Endothelial cell of hepatic sinusoid (primary cell): ENCODE measurements at regions not wholly inside any gene's neighbourhood (a gene's known extent, or its start where the extent isn't known, plus 50 kb on each side); places are given as distances from the start of the nearest gene placed in this dataset.

Source experiments
- in situ Hi-C: cut with HindIII; loops from 2 replicates; pipeline ENCODE4 v1.10.0; 2017; ENCODE audit warnings: low sequenced_read_pairs

DNA sequence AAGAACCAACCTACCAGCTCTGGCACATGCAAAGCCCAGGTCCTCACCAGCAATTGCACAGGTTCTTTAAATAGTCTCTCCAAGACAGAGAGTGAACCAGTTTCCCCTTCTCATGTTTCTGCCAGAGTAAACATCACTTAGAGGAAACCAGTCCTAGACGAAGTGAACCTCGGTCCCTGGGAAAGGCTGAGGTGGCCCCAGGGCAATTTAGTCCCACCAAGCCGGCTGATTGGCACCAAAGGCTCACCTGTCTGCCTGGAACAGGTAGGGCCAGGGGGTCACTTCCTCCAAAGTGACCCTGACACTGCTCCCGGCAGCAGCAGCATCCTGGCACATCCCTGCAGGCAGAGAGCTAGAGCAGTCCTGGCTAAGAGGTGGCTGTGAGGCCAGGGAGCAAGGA, 122.9 kb upstream of the ZNF507 start:
- in situ Hi-C loops: no loop called here

DNA sequence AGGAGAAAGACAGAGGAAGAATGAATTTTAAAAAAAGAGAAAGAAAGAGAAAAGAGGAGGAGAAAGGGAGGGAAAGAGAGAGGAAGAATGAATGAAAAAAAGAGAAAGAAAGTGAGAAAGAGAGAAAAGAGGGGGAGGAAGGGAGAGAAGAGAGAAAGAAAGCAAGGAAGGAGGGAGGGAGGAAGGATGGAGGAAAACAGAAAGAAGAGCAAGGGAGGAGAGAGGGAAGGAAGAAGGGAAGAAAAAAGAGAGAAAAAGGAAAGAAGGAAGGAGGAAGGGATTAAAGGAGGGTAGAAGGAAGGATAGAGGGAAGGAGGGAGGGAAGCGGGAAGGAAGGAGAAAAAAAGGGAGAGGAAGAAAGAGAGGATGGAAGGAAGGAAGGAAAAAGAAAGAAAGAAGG, 122.3 kb upstream of the ZNF507 start:
- in situ Hi-C loops: no loop called here

DNA sequence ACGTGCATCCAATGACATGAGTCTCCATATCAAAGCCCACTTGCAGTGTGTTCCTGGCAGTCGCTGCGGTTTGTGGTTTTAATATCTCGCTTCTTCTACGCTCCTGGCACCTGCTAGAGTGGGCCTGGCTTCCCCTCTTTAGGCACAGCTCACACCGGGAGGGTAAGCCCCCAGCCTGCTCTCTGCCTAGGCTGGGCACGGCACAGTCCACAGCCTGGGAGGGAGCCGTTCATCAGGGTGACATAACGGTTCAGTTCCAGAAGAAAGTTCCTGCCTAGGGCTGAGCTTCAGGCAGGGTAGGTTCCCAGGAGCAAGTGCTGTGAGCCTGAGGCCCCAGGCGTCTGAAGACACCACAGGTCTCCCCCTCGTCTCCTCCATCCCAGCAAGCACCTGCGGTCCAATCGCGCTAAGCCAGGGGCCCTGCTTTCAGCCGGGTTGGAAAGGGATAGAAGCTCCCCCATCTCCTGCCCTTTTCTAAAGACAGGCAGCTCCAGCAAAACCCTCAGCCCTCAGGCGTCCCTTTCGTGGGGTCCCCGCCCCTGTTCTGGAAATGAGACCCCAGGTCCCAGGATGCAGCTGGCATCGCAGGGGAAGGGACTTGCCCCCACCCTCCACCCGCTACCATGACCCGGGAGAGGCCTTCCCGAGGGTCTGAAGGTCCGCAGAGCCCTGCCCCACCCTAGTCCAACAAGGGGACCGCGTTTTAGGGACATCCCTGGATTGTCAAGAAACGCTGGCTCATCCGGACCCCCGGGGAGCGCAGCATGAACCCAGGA, 121.6 kb upstream of the ZNF507 start:
- in situ Hi-C loops: no loop called here

DNA sequence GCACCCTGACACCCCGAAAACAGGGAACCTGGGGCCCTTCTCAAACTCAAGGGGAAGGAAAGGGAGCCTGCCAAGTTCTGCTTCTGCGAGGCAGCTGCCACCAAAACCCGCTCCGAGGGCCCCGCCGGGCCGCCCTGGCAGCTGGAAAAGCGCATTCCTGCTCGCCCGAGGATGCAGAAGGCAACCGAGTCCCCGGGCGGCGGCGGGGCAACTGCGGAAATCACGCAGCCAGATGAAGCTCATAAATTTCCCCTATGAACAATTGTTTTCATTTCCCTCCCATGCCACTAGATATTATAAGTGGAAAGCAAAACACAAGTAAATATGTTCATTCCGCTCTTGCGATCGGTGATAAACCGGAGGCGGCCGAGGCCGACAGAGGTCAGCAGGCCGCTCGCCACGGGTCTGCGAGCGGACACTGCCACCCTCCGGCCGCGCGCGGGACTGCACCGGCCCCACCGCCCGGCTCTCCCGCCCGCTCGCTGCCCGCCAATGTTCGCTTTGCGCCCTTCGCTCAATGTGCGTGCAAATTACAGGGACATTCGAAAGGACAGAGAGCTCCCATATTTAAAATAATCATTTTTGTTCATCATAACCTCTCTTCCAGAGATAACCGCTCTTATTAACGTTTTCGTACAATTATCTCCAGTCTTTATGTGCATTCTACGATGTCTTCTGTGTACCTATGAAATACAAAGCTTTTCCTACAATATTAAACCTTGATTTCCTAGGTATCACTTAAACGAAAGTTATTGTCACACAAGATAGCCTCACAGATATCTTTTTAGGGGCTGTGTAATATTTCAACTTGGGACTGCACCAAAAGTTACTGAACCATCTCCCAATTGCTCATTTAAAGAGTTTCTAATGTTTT, 120.8 kb upstream of the ZNF507 start:
- in situ Hi-C loops: loop anchor here (25.0 kb wide), 1 partner anchor 1512 kb away; no protein-coding TSS in a partner anchor

DNA sequence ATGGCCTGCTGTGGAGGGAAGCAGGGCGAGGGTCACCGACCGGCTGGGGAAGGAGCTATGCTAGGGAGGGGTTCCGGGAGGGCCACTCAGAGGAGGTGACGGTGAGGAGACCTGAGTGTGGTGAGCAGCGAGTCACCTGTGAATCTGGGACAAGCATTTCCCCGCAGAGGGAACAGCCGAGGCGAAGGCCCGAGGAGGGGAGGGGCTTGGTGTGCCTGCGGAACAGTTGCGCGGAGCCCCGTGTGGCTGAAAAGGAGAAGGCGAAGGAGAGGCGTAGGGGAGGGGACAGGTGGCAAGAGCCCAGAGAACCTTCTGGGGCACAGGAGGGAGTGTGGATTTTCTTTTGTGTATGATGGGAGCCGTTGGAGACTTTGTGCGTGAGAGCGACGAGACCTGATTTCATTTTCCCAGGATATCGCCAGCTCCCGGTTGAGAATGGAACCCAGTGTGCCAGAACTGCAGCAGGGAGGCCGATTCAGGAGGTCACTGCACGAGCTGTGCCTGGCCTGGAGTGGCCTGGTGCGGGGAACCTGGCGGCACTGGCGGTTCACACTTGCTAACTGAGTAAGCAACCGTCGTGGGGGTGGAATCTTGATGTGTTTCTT, 117.7 kb upstream of the ZNF507 start:
- in situ Hi-C loops: loop anchor here (25.0 kb wide), 1 partner anchor 1515 kb away; no protein-coding TSS in a partner anchor

DNA sequence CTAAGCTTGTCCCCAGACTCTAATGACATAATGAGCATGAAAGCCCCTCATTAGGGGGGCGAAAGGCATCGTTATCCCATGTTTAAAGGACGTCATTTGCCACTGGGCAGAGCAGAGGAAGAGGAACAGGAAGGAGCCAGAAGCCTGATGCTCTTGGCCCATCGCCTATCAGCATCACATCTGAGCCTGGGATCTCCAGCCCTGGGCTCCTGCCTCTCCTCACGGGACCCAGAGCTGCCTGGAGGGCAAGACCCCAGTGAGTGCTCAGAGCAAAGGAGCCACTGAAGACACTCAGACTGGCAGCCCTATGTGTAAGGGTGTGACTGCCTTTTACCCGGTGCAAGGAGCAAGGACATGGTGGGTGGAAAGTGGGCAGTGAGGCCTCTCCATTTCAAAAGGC, 115.0 kb upstream of the ZNF507 start:
- in situ Hi-C loops: loop anchor here (25.0 kb wide), 1 partner anchor 1518 kb away; no protein-coding TSS in a partner anchor

DNA sequence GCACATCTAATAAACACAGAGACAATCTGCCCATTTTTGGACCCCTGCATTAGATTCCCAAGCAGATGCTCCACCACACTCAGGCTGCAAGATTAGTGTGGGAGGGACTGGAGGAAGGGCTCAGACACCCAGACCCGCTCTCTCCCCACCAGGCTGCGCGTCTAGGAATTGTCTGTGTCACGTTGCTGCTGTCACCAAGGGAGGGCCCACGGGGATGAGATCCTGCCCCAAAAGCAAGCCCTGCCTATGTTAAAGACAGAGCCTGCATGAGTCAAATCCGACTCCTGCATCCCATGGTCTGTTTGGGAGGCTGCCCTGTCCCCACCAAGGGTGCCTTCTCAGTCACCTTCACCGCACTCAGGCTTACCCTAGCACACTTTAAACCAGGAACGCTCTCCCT, 114.4 kb upstream of the ZNF507 start:
- in situ Hi-C loops: loop anchor here (25.0 kb wide), 1 partner anchor 1519 kb away; no protein-coding TSS in a partner anchor

DNA sequence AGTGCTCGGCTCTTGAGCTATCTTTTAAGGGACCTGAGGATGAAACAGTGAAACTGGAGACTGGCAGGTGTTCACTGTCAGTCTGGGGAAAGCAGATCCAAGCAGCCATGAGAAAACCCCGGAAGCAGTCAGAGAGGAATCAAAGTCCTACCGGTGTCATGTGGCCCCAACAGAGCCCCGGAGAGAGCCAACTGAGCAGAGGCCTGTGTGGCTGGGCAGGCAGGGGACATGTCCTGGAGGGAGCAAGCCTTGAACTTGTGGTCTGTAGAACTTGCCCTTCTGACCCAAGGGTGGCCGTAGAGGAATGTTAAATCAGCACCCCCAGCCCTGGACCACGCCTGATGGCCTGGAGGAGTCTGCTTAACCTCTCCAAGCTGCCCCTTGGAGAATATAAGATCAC, 113.7 kb upstream of the ZNF507 start:
- in situ Hi-C loops: loop anchor here (25.0 kb wide), 1 partner anchor 1519 kb away; no protein-coding TSS in a partner anchor

DNA sequence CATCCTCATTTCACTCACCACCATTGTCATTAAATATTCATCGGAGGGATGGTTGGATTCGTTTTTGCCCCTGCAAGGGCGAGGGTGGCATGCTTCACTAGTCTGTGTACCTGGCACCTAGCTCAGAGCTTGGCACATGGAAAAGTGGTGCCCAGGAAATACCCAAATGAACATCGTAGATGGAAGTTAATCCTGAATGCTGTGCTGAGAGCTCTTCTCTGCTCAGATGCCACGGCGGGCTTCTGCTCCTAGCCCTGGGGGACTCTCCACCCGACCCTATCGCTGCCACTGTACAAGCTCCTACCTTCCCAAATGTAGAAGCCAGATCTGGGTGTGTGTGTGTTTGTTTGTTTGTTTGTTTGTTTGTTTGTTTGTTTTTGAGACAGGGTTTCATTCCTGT, 113.0 kb upstream of the ZNF507 start:
- in situ Hi-C loops: loop anchor here (25.0 kb wide), 1 partner anchor 1520 kb away; no protein-coding TSS in a partner anchor

DNA sequence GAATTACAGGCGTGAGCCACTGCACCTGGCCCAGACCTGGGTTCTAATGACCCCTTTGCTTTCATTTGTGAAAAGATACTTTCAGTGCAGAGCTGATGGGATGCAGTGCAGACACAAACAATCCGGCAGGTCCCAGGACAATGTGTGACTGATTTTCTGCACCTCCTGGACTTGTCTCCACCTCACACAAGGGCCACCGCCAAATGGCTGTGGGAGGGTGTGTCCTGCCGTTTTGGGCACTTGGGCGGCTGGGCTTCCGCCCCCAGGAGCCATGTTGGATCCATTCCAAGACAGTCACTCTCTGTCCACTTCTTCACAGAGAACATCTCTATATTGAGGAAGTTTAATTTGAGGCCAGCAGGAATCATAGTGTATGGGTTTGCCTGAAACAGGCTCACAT, 112.3 kb upstream of the ZNF507 start:
- in situ Hi-C loops: loop anchor here (25.0 kb wide), 1 partner anchor 1521 kb away; no protein-coding TSS in a partner anchor

DNA sequence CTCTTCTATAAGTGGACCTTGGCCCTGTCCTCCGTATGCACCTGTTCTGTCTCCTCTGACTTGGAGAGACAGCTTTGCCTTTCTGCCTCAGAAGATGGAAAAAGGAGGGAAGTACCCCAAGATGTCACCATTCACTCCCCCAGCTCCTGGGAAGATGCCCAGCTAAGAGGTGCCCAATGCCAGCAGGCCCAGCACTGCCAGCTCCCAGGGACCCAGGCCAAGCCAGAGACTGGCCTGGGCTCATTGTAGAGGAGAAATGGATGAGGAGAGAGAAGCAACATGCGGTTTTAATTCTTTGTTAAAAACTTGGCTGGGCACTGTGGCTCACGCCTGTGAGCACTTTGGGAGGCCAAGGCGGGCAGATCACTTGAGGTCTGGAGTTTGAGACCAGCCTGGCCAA, 111.5 kb upstream of the ZNF507 start:
- in situ Hi-C loops: loop anchor here (25.0 kb wide), 1 partner anchor 1522 kb away; no protein-coding TSS in a partner anchor

DNA sequence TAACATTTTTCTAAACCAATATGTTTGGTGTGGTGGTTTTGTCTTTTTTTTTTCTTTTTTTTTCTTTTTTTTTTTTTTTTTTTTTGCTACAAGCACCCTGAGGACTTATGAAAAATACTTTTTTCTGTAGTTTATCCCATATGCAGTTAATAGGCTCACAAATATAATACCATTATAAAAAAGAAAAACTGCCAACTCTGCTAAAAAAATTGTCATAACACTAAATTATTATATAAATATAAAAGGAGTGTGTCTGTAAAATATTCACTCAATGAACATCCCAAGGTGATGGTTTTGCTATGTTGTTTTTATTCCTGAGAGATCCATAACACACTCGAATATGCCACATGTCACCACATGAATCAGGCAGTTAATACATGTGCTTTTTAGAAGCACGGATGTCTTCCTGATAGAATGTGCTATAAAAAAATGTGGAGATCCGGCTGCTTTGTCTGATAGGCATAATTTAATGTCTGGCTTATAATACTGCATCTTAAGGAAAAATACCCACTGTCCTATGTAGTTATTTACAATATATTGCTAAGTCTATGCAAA, 110.7 kb upstream of the ZNF507 start:
- in situ Hi-C loops: loop anchor here (25.0 kb wide), 1 partner anchor 1522 kb away; no protein-coding TSS in a partner anchor

DNA sequence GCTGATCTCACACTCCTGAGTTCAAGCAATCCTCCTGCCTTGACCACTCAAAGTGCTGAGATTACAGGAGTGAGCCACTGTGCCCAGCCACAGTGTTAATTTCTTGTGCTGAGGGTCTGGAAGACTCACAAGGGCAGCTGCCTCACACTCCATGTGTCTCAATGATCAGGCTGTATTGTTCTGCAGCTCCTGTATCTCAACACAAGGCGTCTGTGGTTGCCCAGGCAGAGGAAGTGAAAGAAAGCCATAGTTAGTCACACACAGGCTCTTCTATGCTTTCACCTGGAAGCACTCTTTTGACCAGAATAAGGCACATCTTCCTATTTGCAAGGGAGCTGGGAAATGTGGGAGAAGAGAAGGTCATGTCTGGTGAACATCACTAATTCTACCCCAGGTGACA, 107.3 kb upstream of the ZNF507 start:
- in situ Hi-C loops: loop anchor here (25.0 kb wide), 1 partner anchor 1526 kb away; no protein-coding TSS in a partner anchor

DNA sequence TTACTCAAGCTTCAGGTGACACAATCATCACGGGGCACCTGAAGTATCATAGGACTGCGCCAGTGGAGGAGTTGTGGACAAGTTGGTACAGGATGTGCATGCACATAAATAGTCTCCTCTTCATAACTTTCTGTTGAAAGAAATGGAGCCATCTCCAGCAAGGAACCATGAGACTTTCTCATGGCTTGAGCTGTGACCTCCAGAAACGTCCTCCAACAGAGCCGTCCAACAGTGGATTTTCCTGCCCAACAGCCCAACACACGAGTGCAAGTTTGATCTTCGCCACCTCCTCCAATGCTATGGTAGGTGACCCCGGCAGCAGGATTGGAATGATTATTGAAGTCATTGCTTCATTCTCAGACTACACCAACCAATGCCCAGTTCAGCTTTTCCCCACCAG, 105.1 kb upstream of the ZNF507 start:
- in situ Hi-C loops: loop anchor here (25.0 kb wide), 1 partner anchor 1528 kb away; no protein-coding TSS in a partner anchor

DNA sequence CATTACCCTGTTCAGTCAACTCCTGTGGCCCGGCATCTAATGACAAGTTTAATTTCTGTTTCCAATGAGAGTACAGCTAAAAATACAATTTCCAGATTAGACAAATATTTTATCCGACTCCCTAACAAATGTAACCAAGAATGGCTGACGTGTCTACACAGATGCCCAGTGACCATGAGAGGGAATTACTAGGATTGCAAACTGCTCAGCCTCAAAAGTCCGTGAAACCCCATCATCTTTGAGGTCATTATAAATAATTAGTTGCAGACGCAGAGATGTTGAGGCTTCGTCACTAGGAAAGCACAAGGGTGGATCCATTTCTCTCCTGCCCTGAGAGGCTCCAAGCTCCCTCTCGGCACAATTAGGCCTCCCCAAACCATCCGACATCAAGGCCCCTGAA, 104.1 kb upstream of the ZNF507 start:
- in situ Hi-C loops: loop anchor here (25.0 kb wide), 1 partner anchor 1529 kb away; no protein-coding TSS in a partner anchor

DNA sequence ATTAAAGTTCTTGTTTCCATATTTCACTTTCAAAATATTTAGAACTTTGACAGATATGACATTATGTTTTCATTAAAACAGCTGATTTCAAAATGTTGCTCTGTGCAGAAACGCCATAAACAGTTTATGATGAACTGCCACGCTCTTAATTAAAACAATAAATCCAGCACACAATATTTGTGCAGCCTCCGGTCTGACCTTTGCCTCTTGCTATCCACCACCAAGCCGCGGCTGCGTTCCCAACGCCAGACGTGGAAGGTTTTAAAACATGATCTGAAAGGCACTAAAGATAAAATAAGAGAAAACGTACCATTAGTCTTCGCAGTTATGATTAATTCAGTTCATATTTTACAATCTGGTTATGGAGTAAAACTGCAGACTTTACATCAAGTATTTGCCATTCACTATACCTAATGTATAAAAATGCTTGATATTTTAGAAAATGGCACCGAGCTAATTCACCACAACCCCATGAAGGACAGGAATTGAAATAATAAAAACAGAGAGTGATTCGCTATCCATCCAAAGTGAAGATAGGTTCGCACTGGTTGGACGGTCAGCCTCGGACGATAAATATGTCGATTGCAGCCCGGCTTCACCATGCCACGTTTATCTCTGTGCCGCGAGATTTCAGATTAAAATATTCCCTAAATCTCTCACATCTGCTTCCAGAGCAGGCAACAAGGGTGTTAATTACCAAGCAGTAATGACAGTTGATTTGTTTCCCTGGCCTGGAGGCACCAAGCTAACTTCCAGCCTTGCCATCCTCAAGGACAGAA, 103.3 kb upstream of the ZNF507 start:
- in situ Hi-C loops: loop anchor here (25.0 kb wide), 1 partner anchor 1530 kb away; no protein-coding TSS in a partner anchor

DNA sequence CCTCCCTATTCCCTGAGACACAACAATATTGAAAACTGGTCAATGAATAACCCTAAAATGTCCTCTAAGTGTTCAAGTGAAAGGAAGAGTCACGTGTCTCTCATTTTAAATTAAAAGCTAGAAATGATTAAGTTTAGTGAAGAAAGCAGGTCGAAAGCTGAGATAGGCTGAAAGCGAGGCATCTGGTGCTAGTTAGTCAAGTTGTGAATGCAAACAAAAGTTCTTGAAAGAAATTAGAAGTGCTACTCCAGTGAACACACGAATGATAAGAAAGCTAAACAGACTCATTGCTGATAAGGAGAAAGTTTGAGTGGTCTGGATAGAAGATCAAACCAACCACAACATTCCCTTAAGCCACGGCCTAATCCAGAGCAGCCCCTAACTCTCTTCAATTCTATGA, 99.4 kb upstream of the ZNF507 start:
- in situ Hi-C loops: loop anchor here (25.0 kb wide), 1 partner anchor 1534 kb away; no protein-coding TSS in a partner anchor

DNA sequence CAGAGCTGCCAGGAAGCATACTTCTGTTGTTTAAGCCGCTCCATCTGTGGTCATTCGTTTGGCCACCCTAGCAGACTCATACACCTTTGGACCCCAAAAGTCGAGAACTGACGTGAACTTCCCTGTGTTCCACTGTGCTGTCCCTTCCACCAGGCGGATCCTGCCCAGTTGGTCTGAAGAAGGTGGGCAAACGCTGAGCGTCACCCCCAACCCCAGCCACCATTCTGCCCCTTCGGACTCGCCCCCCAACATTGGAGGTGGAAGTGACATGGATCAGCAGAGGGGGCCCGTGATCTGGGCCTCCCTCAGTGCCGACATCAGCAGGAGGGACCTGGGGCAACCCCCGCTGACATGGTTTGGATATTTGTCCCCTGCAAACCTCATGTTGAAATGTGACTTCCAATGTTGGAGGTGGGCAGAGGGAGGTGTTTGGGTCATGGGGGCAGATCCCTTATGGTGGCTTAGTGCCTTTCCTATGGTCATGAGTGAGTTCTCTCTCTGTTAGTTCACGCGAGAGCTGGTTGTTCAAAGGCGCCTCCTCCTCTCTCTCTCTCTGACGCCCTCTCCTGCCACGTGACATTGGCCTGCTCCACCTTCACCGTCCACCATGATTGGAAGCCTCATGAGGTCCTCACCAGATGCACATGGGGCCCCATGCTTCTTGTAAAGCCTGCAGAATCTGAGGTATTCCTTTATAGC, 93.6 kb upstream of the ZNF507 start:
- in situ Hi-C loops: no loop called here

DNA sequence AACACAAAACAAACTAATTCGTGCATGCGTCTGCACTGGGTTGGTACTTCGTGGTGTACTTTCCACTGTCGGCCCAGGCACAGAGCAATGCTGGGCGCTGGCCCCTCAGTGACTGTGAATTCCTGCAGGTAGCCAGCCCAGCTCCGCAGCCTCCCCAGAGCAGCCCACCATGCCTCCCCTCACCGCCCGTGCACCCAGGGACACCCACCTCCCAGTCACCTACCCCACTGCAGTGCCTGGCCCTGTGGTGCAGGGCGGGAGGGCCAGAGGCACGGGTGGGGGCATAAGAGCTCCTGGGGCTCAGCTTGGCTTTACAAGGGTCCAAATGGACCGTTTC, 93.1 kb upstream of the ZNF507 start:
- in situ Hi-C loops: no loop called here
